SH-SY5Y (cell line): ENCODE measurements at regions not wholly inside any gene's neighbourhood (a gene's known extent, or its start where the extent isn't known, plus 50 kb on each side); places are given as distances from the start of the nearest gene placed in this dataset.

Experiments
- GATA2 ChIP-seq: IDR thresholded peaks from 2 replicates; pipeline ENCODE4 v1.6.1; 2011; ENCODE audit warnings: mild to moderate bottlenecking, low read depth, low read length
- GATA3 ChIP-seq: IDR thresholded peaks from 2 replicates; pipeline ENCODE4 v1.6.1; 2011; ENCODE audit warnings: low read depth, mild to moderate bottlenecking, low read length, moderate library complexity

- TF ChIP-seq GATA2 (no peak), GATA3 (no peak)
Measured at GRCh38 chr7:54439391-54439790, 102.8 kb upstream of the VSTM2A start.
